K562 (cell line): ENCODE measurements at regions not wholly inside any gene's neighbourhood (a gene's known extent, or its start where the extent isn't known, plus 50 kb on each side); places are given as distances from the start of the nearest gene placed in this dataset.

Experiments used
- ATAC-seq: fragments of 200-7000 bp; cut with Tn5 transposase; 3 replicates; pipeline ENCODE4 v1.9.1; 2020; ENCODE audit warnings: moderate library complexity
- BruUV-seq: library from RNA; stranded (reverse); fragments of 400-500 nt; replicated peaks from 2 replicates; lab custom pipeline; 2021; lab: Mats Ljungman, UMichigan
- CTCF ChIA-PET: fragments of 300-600 bp; formaldehyde crosslinking; extraction: SDS; loops from one replicate; lab custom pipeline; 2021; ENCODE audit warnings: low intra/inter-chr PET ratio; lab: Yijun Ruan, JAX
- POLR2A ChIA-PET: fragments of 300-600, 350-650 bp; sonication (Branson Sonifier 250); formaldehyde crosslinking; extraction: SDS; loops from one replicate; lab custom pipeline; 2021; ENCODE audit warnings: antibody characterized with exemption, inconsistent platforms; lab: Yijun Ruan, JAX
- DNase-seq, 4 experiments: peaks; one replicate each; pipeline versions ENCODE4 v3.0.0 to v3.0.0-alpha.2; 2011 to 2018; ENCODE audit warnings: low spot score in 3 of 4, mixed read lengths in 3 of 4; ENCODE audit errors: extremely low read depth in 1 of 4
- FAIRE-seq: peaks from 2 replicates; lab custom pipeline; 2011; peaks lifted over from hg19 to GRCh38; lab: Jason Lieb, UNC
- H2AFZ ChIP-seq: 2 replicates; pipeline ENCODE4 v1.6.0; 2011; ENCODE audit warnings: low read depth, low read length, control low read depth, inconsistent platforms
- H3K27ac ChIP-seq: fragments of 200-600 bp; 3 replicates; pipeline ENCODE4 v1.8.0; 2011; ENCODE audit warnings: low read depth, mild to moderate bottlenecking, control low read depth, inconsistent platforms, low read length, moderate library complexity, mixed read lengths; ENCODE audit errors: extremely low read depth
- H3K27me3 ChIP-seq, 2 experiments: fragments of 300-600 bp in 1 of 2; 2 replicates in 1 of 2; 3 replicates in 1 of 2; pipeline versions ENCODE4 v1.6.0 to v1.8.0; 2011; ENCODE audit warnings: inconsistent platforms in 2 of 2, low read length in 2 of 2, mild to moderate bottlenecking in 1 of 2, mixed read lengths in 1 of 2, moderate library complexity in 1 of 2; ENCODE audit not compliant: control insufficient read depth in 2 of 2, insufficient read depth in 2 of 2
- H3K36me3 ChIP-seq: fragments of 300-600 bp; 3 replicates; pipeline ENCODE4 v1.8.0; 2011; ENCODE audit warnings: mild to moderate bottlenecking, low read length, inconsistent platforms; ENCODE audit not compliant: control insufficient read depth, insufficient read depth
- H3K4me1 ChIP-seq, 2 experiments: fragments of 200-600 bp in 1 of 2; replicated peaks in 1 of 2; 2 replicates in 1 of 2; 3 replicates in 1 of 2; pipeline versions ENCODE4 v1.5.1 to v1.8.0; 2011; ENCODE audit warnings: inconsistent platforms in 2 of 2, low read length in 2 of 2, mild to moderate bottlenecking in 1 of 2, mixed read lengths in 1 of 2, moderate library complexity in 1 of 2; ENCODE audit not compliant: control insufficient read depth in 2 of 2, insufficient read depth in 2 of 2
- H3K4me2 ChIP-seq: 2 replicates; pipeline ENCODE4 v1.6.1; 2011; ENCODE audit warnings: low read length, control low read depth, inconsistent platforms, mixed read lengths; ENCODE audit not compliant: insufficient read depth
- H3K4me3 ChIP-seq: fragments of 200-600 bp; sonication (generic), shearing (Covaris generic); 2 replicates; pipeline ENCODE4 v1.5.1; 2016; ENCODE audit warnings: control low read depth, inconsistent platforms
- H3K79me2 ChIP-seq: fragments of 200-600 bp; 3 replicates; pipeline ENCODE4 v1.8.0; 2011; ENCODE audit warnings: low read length, inconsistent platforms; ENCODE audit not compliant: control insufficient read depth, insufficient read depth
- H3K9ac ChIP-seq, 2 experiments: 2 replicates each; pipeline versions ENCODE4 v1.6.0 to v1.6.1; 2011; ENCODE audit warnings: low read depth in 2 of 2, low read length in 2 of 2, control low read depth in 1 of 2, inconsistent platforms in 1 of 2, mild to moderate bottlenecking in 1 of 2, mixed read lengths in 1 of 2; ENCODE audit not compliant: insufficient read depth in 1 of 2
- H3K9me1 ChIP-seq: one replicate; pipeline ENCODE4 v1.6.0; 2011; ENCODE audit warnings: inconsistent platforms, mild to moderate bottlenecking, low read length, moderate library complexity; ENCODE audit not compliant: control insufficient read depth, insufficient read depth
- H3K9me3 ChIP-seq: replicated peaks from 2 replicates; pipeline ENCODE4 v1.5.1; 2011; ENCODE audit warnings: low read depth, low read length, inconsistent platforms; ENCODE audit not compliant: control insufficient read depth, insufficient read depth
- H4K20me1 ChIP-seq: replicated peaks from 2 replicates; pipeline ENCODE4 v1.6.1; 2011; ENCODE audit warnings: low read length, inconsistent platforms, mixed read lengths; ENCODE audit not compliant: control insufficient read depth, insufficient read depth
- ETV5 ChIP-seq: sonication (generic); formaldehyde crosslinking; IDR thresholded peaks from 2 replicates; pipeline ENCODE4 v1.4.0; 2020; ENCODE audit warnings: low read depth, mild to moderate bottlenecking, missing genetic modification reagents
- HDAC1 ChIP-seq, 2 experiments: fragments of 450-650 bp; IDR thresholded peaks; 2 replicates each; pipeline ENCODE4 v1.6.1; 2016 to 2017; ENCODE audit warnings: inconsistent platforms in 1 of 2, mild to moderate bottlenecking in 1 of 2, moderate library complexity in 1 of 2
- ILK ChIP-seq: fragments of 450-650 bp; IDR thresholded peaks from 2 replicates; pipeline ENCODE4 v1.6.1; 2016; ENCODE audit warnings: missing genetic modification characterization, low read depth, mild to moderate bottlenecking, missing compliant biosample characterization, moderate library complexity, borderline replicate concordance
- MCM7 ChIP-seq, 2 experiments: fragments of 450-650 bp; IDR thresholded peaks; 2 replicates each; pipeline ENCODE4 v1.6.1; 2016 to 2018
- MXI1 ChIP-seq: IDR thresholded peaks from 2 replicates; pipeline ENCODE4 v1.6.1; 2011; ENCODE audit warnings: low read depth, mild to moderate bottlenecking, improper control_type of control experiment, low read length
- NFATC3 ChIP-seq: fragments of 450-650 bp; IDR thresholded peaks from 2 replicates; pipeline ENCODE4 v1.6.1; 2017; ENCODE audit warnings: mild to moderate bottlenecking
- PTRF ChIP-seq: fragments of 450-650 bp; IDR thresholded peaks from 2 replicates; pipeline ENCODE4 v1.6.1; 2016; ENCODE audit warnings: mild to moderate bottlenecking, missing genetic modification characterization, missing compliant biosample characterization
- U2AF2 ChIP-seq: fragments of 200-400 bp; formaldehyde crosslinking; optimal IDR thresholded peaks from 2 replicates; pipeline ENCODE3; 2017; ENCODE audit warnings: low read depth, mild to moderate bottlenecking, low read length
- ZNF184 ChIP-seq: sonication (generic); formaldehyde crosslinking; IDR thresholded peaks from 2 replicates; pipeline ENCODE4 v1.5.0; 2020; ENCODE audit warnings: missing genetic modification reagents
- ZNF347 ChIP-seq: fragments of 450-650 bp; formaldehyde crosslinking; IDR thresholded peaks from 2 replicates; pipeline ENCODE4 v1.4.0; 2020; ENCODE audit warnings: low read depth, mild to moderate bottlenecking, moderate library complexity
- WGBS: fragments of 100-300 bp; shearing (Covaris generic); methylation state at CpG from one replicate; pipeline ENCODE4 v1.1.6; 2016; ENCODE audit warnings: low coverage, mixed read lengths; ENCODE audit not compliant: insufficient coverage; ENCODE audit errors: missing lambda C conversion rate; 5-methylcytosine and 5-hydroxymethylcytosine counted together
- in situ Hi-C: fragments of 300-500 bp; cut with MboI; formaldehyde crosslinking; loops from 4 replicates; pipeline ENCODE4 v1.15.0; 2018; ENCODE audit warnings: inconsistent platforms, mixed read lengths
- intact Hi-C: fragments of 100-400 bp; cut with micrococcal nuclease; formaldehyde crosslinking; loops from 2 replicates; pipeline ENCODE4 v1.14.2; 2022
- TF ChIP-seq, protein P1 (sequence below): fragments of 150-350 bp; conservative IDR thresholded peaks from 2 replicates; pipeline ENCODE4 v1.6.1; 2014; ENCODE audit warnings: low read length
- TF ChIP-seq, protein P2 (sequence below): sonication (generic); formaldehyde crosslinking; IDR thresholded peaks from 2 replicates; pipeline ENCODE4 v1.8.0; 2022; ENCODE audit warnings: mild to moderate bottlenecking, missing genetic modification reagents
- TF ChIP-seq, protein P3 (sequence below): fragments of 250-450 bp; sonication (Bioruptor Pico); IDR thresholded peaks from 2 replicates; pipeline ENCODE4 v1.5.1; 2021; ENCODE audit warnings: mild to moderate bottlenecking

DNA sequence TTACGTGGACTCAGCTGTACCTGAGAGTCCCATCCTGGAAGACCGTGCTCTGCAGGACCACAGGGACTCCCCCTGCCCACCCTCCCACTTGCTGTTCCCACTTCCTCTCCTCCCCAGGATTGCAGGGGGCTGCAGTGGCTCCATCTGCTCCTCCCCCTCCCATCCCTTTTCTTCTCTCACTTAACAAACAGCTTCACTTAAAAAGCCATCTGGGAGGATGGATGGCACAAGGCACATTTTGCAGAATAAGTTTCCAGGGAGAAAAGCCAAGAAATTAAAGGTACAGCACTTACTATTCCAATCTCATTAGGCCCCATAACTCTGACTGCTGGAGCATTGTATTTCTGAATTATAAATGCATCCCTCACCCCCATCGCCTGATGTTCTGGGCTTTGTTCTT lies 458.7 kb downstream of the PTPRU start:
- Histone ChIP-seq H3K4me2 (no peak overlapping the region), H3K79me2 (no peaks in the 10 kb centered on the region), H3K4me3 (no peak overlapping the region), H2AFZ (no peak overlapping the region), H4K20me1 (peaks cover 4% of the 10 kb centered on the region; the same call in 1 of the 2 replicates), H3K27me3 (peaks cover 2 to 32% of the 10 kb centered on the region in 2 experiments; a peak in 3 of 5 replicates), H3K9me3 (no peaks in the 10 kb centered on the region), H3K27ac (no peak overlapping the region), H3K9ac (no peak overlapping the region), H3K36me3 (no peaks in the 10 kb centered on the region), H3K4me1 (no peaks in the 10 kb centered on the region), H3K9me1 (no peaks in the 10 kb centered on the region)
- in situ Hi-C loops (no loop called here), intact Hi-C loops (loop anchor here (10.0 kb wide), 1 partner anchor 1010 kb away; no protein-coding TSS in a partner anchor)
- 2% methylated on average over 3 of the region's 3 CpGs for WGBS
- ChIA-PET CTCF (no interaction called here), POLR2A (interaction anchor here (2.4 kb wide), 1 partner anchor 8 kb away, joined by 10 read pairs; no protein-coding TSS in a partner anchor)
- FAIRE-seq (no peak), ATAC-seq (no peak), DNase-seq (no peak)
- no TSS peak for BruUV-seq
- TF ChIP-seq MXI1, result no peak
- TF ChIP-seq, protein P1, sequence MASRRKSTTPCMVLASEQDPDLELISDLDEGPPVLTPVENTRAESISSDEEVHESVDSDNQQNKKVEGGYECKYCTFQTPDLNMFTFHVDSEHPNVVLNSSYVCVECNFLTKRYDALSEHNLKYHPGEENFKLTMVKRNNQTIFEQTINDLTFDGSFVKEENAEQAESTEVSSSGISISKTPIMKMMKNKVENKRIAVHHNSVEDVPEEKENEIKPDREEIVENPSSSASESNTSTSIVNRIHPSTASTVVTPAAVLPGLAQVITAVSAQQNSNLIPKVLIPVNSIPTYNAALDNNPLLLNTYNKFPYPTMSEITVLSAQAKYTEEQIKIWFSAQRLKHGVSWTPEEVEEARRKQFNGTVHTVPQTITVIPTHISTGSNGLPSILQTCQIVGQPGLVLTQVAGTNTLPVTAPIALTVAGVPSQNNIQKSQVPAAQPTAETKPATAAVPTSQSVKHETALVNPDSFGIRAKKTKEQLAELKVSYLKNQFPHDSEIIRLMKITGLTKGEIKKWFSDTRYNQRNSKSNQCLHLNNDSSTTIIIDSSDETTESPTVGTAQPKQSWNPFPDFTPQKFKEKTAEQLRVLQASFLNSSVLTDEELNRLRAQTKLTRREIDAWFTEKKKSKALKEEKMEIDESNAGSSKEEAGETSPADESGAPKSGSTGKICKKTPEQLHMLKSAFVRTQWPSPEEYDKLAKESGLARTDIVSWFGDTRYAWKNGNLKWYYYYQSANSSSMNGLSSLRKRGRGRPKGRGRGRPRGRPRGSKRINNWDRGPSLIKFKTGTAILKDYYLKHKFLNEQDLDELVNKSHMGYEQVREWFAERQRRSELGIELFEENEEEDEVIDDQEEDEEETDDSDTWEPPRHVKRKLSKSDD, result no peak
- TF ChIP-seq ILK (tag), result no peak
- TF ChIP-seq ZNF347 (CRISPR knock-in tag), result no peak
- TF ChIP-seq, protein P2, sequence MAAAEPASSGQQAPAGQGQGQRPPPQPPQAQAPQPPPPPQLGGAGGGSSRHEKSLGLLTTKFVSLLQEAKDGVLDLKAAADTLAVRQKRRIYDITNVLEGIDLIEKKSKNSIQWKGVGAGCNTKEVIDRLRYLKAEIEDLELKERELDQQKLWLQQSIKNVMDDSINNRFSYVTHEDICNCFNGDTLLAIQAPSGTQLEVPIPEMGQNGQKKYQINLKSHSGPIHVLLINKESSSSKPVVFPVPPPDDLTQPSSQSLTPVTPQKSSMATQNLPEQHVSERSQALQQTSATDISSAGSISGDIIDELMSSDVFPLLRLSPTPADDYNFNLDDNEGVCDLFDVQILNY (CRISPR knock-in tag), result no peak
- no peak for TF ChIP-seq HDAC1 (IDR thresholded peaks at IDR 0.05)
- TF ChIP-seq PTRF (tag), result no peak
- no peak for TF ChIP-seq U2AF2
- no peak for TF ChIP-seq ETV5 (CRISPR knock-in tag)
- TF ChIP-seq ZNF184 (CRISPR knock-in tag), result no peak
- TF ChIP-seq NFATC3, result no peak
- TF ChIP-seq, protein P3, sequence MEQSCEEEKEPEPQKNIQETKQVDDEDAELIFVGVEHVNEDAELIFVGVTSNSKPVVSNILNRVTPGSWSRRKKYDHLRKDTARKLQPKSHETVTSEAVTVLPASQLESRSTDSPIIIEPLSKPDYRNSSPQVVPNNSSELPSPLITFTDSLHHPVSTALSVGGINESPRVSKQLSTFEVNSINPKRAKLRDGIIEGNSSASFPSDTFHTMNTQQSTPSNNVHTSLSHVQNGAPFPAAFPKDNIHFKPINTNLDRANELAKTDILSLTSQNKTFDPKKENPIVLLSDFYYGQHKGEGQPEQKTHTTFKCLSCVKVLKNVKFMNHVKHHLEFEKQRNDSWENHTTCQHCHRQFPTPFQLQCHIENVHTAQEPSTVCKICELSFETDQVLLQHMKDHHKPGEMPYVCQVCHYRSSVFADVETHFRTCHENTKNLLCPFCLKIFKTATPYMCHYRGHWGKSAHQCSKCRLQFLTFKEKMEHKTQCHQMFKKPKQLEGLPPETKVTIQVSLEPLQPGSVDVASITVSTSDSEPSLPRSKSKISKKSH (CRISPR knock-in tag), result no peak
- no peak for TF ChIP-seq MCM7 (IDR thresholded peaks at IDR 0.05)
